ENCODE measurements at regions not wholly inside any gene's neighbourhood (a gene's known extent, or its start where the extent isn't known, plus 50 kb on each side); places are given as distances from the start of the nearest gene placed in this dataset.

GRCh38 chr2:441258-442022 lies 153.5 kb upstream of the ALKAL2 start:
- ChIA-PET CTCF (no interaction called here), POLR2A (no interaction called here), RAD21 (ENCODE audit: low non-redundant PET in 1 of 2, low total read pairs in 2 of 2, uncharacterized antibody in 2 of 2, unreplicated experiment in 2 of 2) (no interaction called here)
- H3K27me3 ChIP-seq (ENCODE audit: insufficient read depth, low read length), result peaks cover 4% of the 10 kb centered on the region; the same call in 1 of the 2 replicates
- no peak overlapping the region for H3K4me2 ChIP-seq (ENCODE audit: low read length)
- H3K36me3 ChIP-seq (ENCODE audit: control insufficient read depth in 1 of 2, insufficient read depth in 2 of 2, low read length in 2 of 2), result no peaks in the 10 kb centered on the region
- no peaks in the 10 kb centered on the region for H3K9me3 ChIP-seq (ENCODE audit: control insufficient read depth in 1 of 2, insufficient read depth in 1 of 2, low read depth in 1 of 2, low read length in 2 of 2)
- intact Hi-C loops (cut with micrococcal nuclease), result no loop called here
- TF ChIP-seq JUND (IDR thresholded peaks at IDR 0.05) (no peak), POLR2AphosphoS5 (IDR thresholded peaks at IDR 0.05; ENCODE audit: low read depth, low read length) (no peak), FOSL1 (IDR thresholded peaks at IDR 0.05; ENCODE audit: low read depth) (no peak), SRF (IDR thresholded peaks at IDR 0.05; ENCODE audit: low read depth) (no peak)
- BruUV-seq (replicated peaks), result no TSS peak
- peaks cover 0 to 3% of the 10 kb centered on the region in 2 experiments; a peak in 1 of 4 replicates for H3K4me1 ChIP-seq (ENCODE audit: control insufficient read depth in 1 of 2, insufficient read depth in 2 of 2, low read length in 2 of 2)
- H3K4me3 ChIP-seq (replicated peaks in 1 of 2; ENCODE audit: low read depth in 1 of 2, low read length in 2 of 2), result no peak overlapping the region
- DNase-seq (ENCODE audit: low read depth, low spot score) (no peak), ATAC-seq (no peak)
- no peak overlapping the region for H3K27ac ChIP-seq (ENCODE audit: low read depth, low read length)
- no peak overlapping the region for H3K9ac ChIP-seq (ENCODE audit: low read length)
- H2AFZ ChIP-seq (ENCODE audit: low read depth, low read length, poor library complexity, severe bottlenecking), result no peak overlapping the region
- no peaks in the 10 kb centered on the region for H3K9me2 ChIP-seq (ENCODE audit: insufficient read depth)
- H4K20me1 ChIP-seq (ENCODE audit: insufficient read depth), result no peaks in the 10 kb centered on the region
- H3K79me2 ChIP-seq (ENCODE audit: insufficient read depth, low read length), result no peaks in the 10 kb centered on the region

DNA sequence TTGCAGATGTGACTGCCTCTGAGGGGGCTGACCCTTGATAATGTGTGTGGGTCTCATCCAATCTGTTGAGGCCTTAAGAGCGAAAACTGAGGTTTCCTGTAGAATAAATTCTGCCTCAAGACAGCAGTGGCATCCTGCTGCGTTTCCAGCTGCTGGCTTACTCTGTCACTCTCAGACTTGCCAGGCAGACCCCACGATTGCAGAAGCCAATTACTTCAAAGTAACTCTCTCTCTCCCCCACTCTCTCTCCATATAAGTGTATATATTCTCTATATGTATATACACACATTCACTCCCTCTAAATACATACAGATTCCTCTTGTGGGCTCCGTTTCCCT lies 152.5 kb upstream of the ALKAL2 start:
- H3K4me2 ChIP-seq (ENCODE audit: low read length), result no peak overlapping the region
- no peaks in the 10 kb centered on the region for H3K36me3 ChIP-seq (ENCODE audit: control insufficient read depth in 1 of 2, insufficient read depth in 2 of 2, low read length in 2 of 2)
- no peaks in the 10 kb centered on the region for H4K20me1 ChIP-seq (ENCODE audit: insufficient read depth)
- H3K9me2 ChIP-seq (ENCODE audit: insufficient read depth), result no peaks in the 10 kb centered on the region
- H3K9me3 ChIP-seq (ENCODE audit: control insufficient read depth in 1 of 2, insufficient read depth in 1 of 2, low read depth in 1 of 2, low read length in 2 of 2), result no peaks in the 10 kb centered on the region
- H3K27ac ChIP-seq (ENCODE audit: low read depth, low read length), result no peak overlapping the region
- ATAC-seq (no peak), DNase-seq (ENCODE audit: low read depth, low spot score) (no peak)
- no peak for TF ChIP-seq SIN3A (IDR thresholded peaks at IDR 0.05; ENCODE audit: low read depth)
- TF ChIP-seq REST (IDR thresholded peaks at IDR 0.05; ENCODE audit: low read depth), result no peak
- TF ChIP-seq, protein P1, sequence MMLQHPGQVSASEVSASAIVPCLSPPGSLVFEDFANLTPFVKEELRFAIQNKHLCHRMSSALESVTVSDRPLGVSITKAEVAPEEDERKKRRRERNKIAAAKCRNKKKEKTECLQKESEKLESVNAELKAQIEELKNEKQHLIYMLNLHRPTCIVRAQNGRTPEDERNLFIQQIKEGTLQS (IDR thresholded peaks at IDR 0.05), result no peak
- no peak for TF ChIP-seq CBX3 (IDR thresholded peaks at IDR 0.05; ENCODE audit: low read depth)
- TF ChIP-seq TCF7L2 (IDR thresholded peaks at IDR 0.05; ENCODE audit: borderline replicate concordance, extremely low read depth, insufficient read depth, insufficient read length), result no peak
- TF ChIP-seq YY1 (IDR thresholded peaks at IDR 0.05; ENCODE audit: extremely low read depth, insufficient replicate concordance, low read depth, low read length), result no peak
- no peak for TF ChIP-seq EGR1 (IDR thresholded peaks at IDR 0.05; ENCODE audit: low read depth)
- TF ChIP-seq ZFX (IDR thresholded peaks at IDR 0.05), result no peak
- no peak for TF ChIP-seq CEBPB (IDR thresholded peaks at IDR 0.05; ENCODE audit: low read depth)
- no peak for TF ChIP-seq ZBTB33 (IDR thresholded peaks at IDR 0.05; ENCODE audit: extremely low read depth, insufficient replicate concordance, low read length)
- no peak for TF ChIP-seq JUND (IDR thresholded peaks at IDR 0.05)
- no peaks in the 10 kb centered on the region for H3K79me2 ChIP-seq (ENCODE audit: insufficient read depth, low read length)
- ChIA-PET POLR2A (no interaction called here), RAD21 (ENCODE audit: low non-redundant PET in 1 of 2, low total read pairs in 2 of 2, uncharacterized antibody in 2 of 2, unreplicated experiment in 2 of 2) (no interaction called here), CTCF (no interaction called here)
- H3K4me1 ChIP-seq (ENCODE audit: control insufficient read depth in 1 of 2, insufficient read depth in 2 of 2, low read length in 2 of 2), result peaks cover 0 to 3% of the 10 kb centered on the region in 2 experiments; a peak in 1 of 4 replicates
- no peak overlapping the region for H3K9ac ChIP-seq (ENCODE audit: low read length)
- no peak overlapping the region for H3K4me3 ChIP-seq (replicated peaks in 1 of 2; ENCODE audit: low read depth in 1 of 2, low read length in 2 of 2)
- intact Hi-C loops (cut with micrococcal nuclease), result no loop called here
- no peak overlapping the region for H2AFZ ChIP-seq (ENCODE audit: low read depth, low read length, poor library complexity, severe bottlenecking)
- H3K27me3 ChIP-seq (ENCODE audit: insufficient read depth, low read length), result peaks cover 4% of the 10 kb centered on the region; the same call in 1 of the 2 replicates
- no TSS peak for BruUV-seq (replicated peaks)

Measured in HCT116 (cell line).